Esophagus squamous epithelium (tissue), 5 donors: ENCODE measurements at regions not wholly inside any gene's neighbourhood (a gene's known extent, or its start where the extent isn't known, plus 50 kb on each side); places are given as distances from the start of the nearest gene placed in this dataset.
"Not testable (repeated sequence)": the region's sequence is repeated elsewhere in the genome, so short reads cannot be mapped to it uniquely, and the experiment has no call there.

ENCODE experiments used
- DNase-seq: peaks from one replicate; lab custom pipeline; 2025; lab: John Stamatoyannopoulos, UW
- H3K27ac ChIP-seq, 4 donors: fragments of 200-600 bp; sonication (generic); one replicate each; pipeline ENCODE4 v1.5.1; 2016 to 2019; ENCODE audit warnings: mild to moderate bottlenecking in 1 of 4
- H3K27me3 ChIP-seq, 4 donors: fragments of 200-600 bp; sonication (generic); 1 replicate in 3 of 4; 2 replicates in 1 of 4; pipeline versions ENCODE4 v1.5.1 to v1.6.0; 2017 to 2021; ENCODE audit warnings: antibody characterized with exemption in 1 of 4
- H3K36me3 ChIP-seq, 3 donors: fragments of 200-600 bp; sonication (generic); one replicate each; pipeline ENCODE4 v1.5.1; 2016 to 2019
- H3K4me1 ChIP-seq, 3 donors: fragments of 200-600 bp; sonication (generic); one replicate each; pipeline ENCODE4 v1.5.1; 2017 to 2019
- H3K4me3 ChIP-seq, 4 donors: fragments of 200-600 bp; sonication (generic); 1 replicate in 3 of 4; 2 replicates in 1 of 4; pipeline ENCODE4 v1.5.1; 2016 to 2019; ENCODE audit warnings: mild to moderate bottlenecking in 2 of 4, moderate library complexity in 1 of 4
- H3K9me3 ChIP-seq, 3 donors: fragments of 200-600 bp; sonication (generic); one replicate each; pipeline ENCODE4 v1.5.1; 2016 to 2019
- CTCF ChIP-seq, 6 experiments: fragments of 450-650 bp in 4 of 6; fragments of 200-600 bp in 2 of 6; sonication (generic) in 2 of 6; IDR thresholded peaks; one replicate each; pipeline ENCODE4 v1.5.1; 2016 to 2019; ENCODE audit warnings: antibody characterized with exemption in 6 of 6, mild to moderate bottlenecking in 4 of 6, moderate library complexity in 4 of 6
- POLR2A ChIP-seq, 4 donors: fragments of 450-650 bp; IDR thresholded peaks; one replicate each; pipeline ENCODE4 v1.6.1; 2017; ENCODE audit warnings: antibody characterized with exemption in 4 of 4, mild to moderate bottlenecking in 4 of 4, moderate library complexity in 3 of 4
- WGBS, 2 donors: methylation state at CpG; one replicate each; pipeline ENCODE4 v1.1.5; 2018; 5-methylcytosine and 5-hydroxymethylcytosine counted together
- intact Hi-C: fragments of 100-400 bp; cut with DNase I; formaldehyde crosslinking; loops from one replicate; pipeline ENCODE4 v1.15.0; 2022
- donor health status: DM: yes; HTN: yes; CAD: no.

GRCh38 chr4:115965588-115965987 lies 852.2 kb upstream of the NDST4 start:
- Histone ChIP-seq H3K36me3 (no peaks in the 10 kb centered on the region), H3K27me3 (no peaks in the 10 kb centered on the region), H3K4me3 (no peak overlapping the region), H3K9me3 (no peaks in the 10 kb centered on the region), H3K4me1 (no peaks in the 10 kb centered on the region), H3K27ac (no peak overlapping the region)
- WGBS, 2 donors, result 88 to 92% methylated on average over 3 of the region's 3 CpGs
- TF ChIP-seq POLR2A (IDR thresholded peaks at IDR 0.05), result no peak
- no peak for TF ChIP-seq CTCF (IDR thresholded peaks at IDR 0.05)
- no peak for DNase-seq
- intact Hi-C loops, result no loop called here

- H3K4me1 ChIP-seq, H3K27me3 ChIP-seq, H3K27ac ChIP-seq, intact Hi-C loops, H3K4me3 ChIP-seq, H3K9me3 ChIP-seq, DNase-seq, H3K36me3 ChIP-seq: not testable (repeated sequence)
- WGBS, 2 donors, result 60 to 64% methylated on average over 6 of the region's 6 CpGs
Measured at GRCh38 chr4:115956054-115956796, 842.8 kb upstream of the NDST4 start.

GRCh38 chr4:115950806-115951205 lies 837.4 kb upstream of the NDST4 start:
- no peaks in the 10 kb centered on the region for H3K27me3 ChIP-seq
- TF ChIP-seq POLR2A (IDR thresholded peaks at IDR 0.05), result no peak
- no peak for TF ChIP-seq CTCF (IDR thresholded peaks at IDR 0.05)
- no peaks in the 10 kb centered on the region for H3K9me3 ChIP-seq
- no peak overlapping the region for H3K27ac ChIP-seq
- intact Hi-C loops, result no loop called here
- DNase-seq, result no peak
- H3K36me3 ChIP-seq, result no peaks in the 10 kb centered on the region
- no peaks in the 10 kb centered on the region for H3K4me1 ChIP-seq
- H3K4me3 ChIP-seq, result no peak overlapping the region
- whole genome bisulfite sequencing, 2 donors, result 78 to 81% methylated on average over 3 to 5 of the region's 10 CpGs

GRCh38 chr4:115949974-115950743 lies 836.7 kb upstream of the NDST4 start:
- intact Hi-C loops, H3K4me3 ChIP-seq, DNase-seq, H3K27ac ChIP-seq, H3K9me3 ChIP-seq, H3K4me1 ChIP-seq, H3K36me3 ChIP-seq, H3K27me3 ChIP-seq: not testable (repeated sequence)
- WGBS, 2 donors, result 67 to 74% methylated on average over 3 of the region's 3 CpGs

- WGBS, 2 donors, result 57 to 78% methylated on average over 3 of the region's 3 CpGs
Measured at GRCh38 chr4:115945026-115945425, 831.6 kb upstream of the NDST4 start.

More at GRCh38 chr4:115945026-115945425, 831.6 kb upstream of the NDST4 start:
- DNase-seq, result no peak
- no peaks in the 10 kb centered on the region for H3K9me3 ChIP-seq
- no peaks in the 10 kb centered on the region for H3K27me3 ChIP-seq
- no peaks in the 10 kb centered on the region for H3K36me3 ChIP-seq
- H3K27ac ChIP-seq, result no peak overlapping the region
- H3K4me1 ChIP-seq, result no peaks in the 10 kb centered on the region
- no peak overlapping the region for H3K4me3 ChIP-seq
- TF ChIP-seq CTCF (IDR thresholded peaks at IDR 0.05) (no peak), POLR2A (IDR thresholded peaks at IDR 0.05) (no peak)
- intact Hi-C loops, result no loop called here
